Gastroesophageal sphincter (tissue), 3 donors: ENCODE measurements at regions not wholly inside any gene's neighbourhood (a gene's known extent, or its start where the extent isn't known, plus 50 kb on each side); places are given as distances from the start of the nearest gene placed in this dataset.

Experiments used
- POLR2AphosphoS5 ChIP-seq: sonication (generic); formaldehyde crosslinking; IDR thresholded peaks from one replicate; pipeline ENCODE4 v1.6.1; 2017; ENCODE audit warnings: antibody characterized with exemption
- TF ChIP-seq, protein P1 (sequence below), 4 experiments: fragments of 200-600 bp in 2 of 4; fragments of 450-650 bp in 2 of 4; sonication (generic) in 1 of 4; IDR thresholded peaks; one replicate each; pipeline ENCODE4 v1.5.1; 2017 to 2019; ENCODE audit warnings: antibody characterized with exemption in 4 of 4, mild to moderate bottlenecking in 2 of 4, moderate library complexity in 2 of 4

DNA sequence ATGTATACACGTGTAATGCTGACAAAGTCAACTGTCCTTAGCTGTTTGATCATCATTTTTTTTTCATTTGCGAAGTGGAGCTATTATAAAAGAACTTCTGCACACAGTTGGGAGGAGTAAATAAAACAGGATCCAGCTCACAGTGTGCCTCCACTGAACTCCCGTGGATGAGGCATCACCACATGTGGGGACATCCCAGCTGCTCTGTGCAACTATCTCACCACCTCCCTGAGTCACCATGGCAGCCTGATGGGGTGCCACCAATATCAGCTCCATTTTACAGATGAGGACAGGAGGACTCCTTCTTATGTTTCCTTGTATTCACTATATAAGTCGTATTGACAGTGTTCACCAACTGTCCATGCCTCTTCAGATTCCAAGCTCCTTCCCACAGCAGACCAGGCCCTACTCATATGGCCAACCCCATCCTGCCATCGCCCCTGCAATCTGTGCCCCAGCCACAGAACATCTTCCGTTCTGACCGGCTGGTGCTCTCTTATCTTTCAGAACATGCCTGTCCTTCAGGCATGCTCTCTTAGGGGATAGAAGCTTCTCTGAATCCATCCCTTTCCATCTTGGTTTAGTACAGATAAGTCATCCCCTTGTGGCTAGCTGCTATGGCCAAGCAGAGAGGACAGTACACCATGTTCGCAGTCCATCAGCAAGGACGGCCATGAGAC lies 288.1 kb downstream of the RNF144A start:
- TF ChIP-seq, protein P1, sequence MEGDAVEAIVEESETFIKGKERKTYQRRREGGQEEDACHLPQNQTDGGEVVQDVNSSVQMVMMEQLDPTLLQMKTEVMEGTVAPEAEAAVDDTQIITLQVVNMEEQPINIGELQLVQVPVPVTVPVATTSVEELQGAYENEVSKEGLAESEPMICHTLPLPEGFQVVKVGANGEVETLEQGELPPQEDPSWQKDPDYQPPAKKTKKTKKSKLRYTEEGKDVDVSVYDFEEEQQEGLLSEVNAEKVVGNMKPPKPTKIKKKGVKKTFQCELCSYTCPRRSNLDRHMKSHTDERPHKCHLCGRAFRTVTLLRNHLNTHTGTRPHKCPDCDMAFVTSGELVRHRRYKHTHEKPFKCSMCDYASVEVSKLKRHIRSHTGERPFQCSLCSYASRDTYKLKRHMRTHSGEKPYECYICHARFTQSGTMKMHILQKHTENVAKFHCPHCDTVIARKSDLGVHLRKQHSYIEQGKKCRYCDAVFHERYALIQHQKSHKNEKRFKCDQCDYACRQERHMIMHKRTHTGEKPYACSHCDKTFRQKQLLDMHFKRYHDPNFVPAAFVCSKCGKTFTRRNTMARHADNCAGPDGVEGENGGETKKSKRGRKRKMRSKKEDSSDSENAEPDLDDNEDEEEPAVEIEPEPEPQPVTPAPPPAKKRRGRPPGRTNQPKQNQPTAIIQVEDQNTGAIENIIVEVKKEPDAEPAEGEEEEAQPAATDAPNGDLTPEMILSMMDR (IDR thresholded peaks at IDR 0.05): no peak
- TF ChIP-seq POLR2AphosphoS5: no peak
